GM12891 (cell line): ENCODE measurements at regions not wholly inside any gene's neighbourhood (a gene's known extent, or its start where the extent isn't known, plus 50 kb on each side); places are given as distances from the start of the nearest gene placed in this dataset.
"Not testable (repeated sequence)": the region's sequence is repeated elsewhere in the genome, so short reads cannot be mapped to it uniquely, and the experiment has no call there.

Source experiments
- PAX5 ChIP-seq: IDR thresholded peaks from 2 replicates; pipeline ENCODE4 v1.6.1; 2011; ENCODE audit warnings: low read length, moderate library complexity, mild to moderate bottlenecking; ENCODE audit not compliant: insufficient read depth, severe bottlenecking
- POLR2A ChIP-seq: IDR thresholded peaks from 2 replicates; pipeline ENCODE4 v1.6.1; 2011; ENCODE audit warnings: low read depth, low read length, control low read depth
- POLR2AphosphoS5 ChIP-seq: IDR thresholded peaks from 2 replicates; pipeline ENCODE4 v1.6.1; 2011; ENCODE audit warnings: low read depth, low read length, control low read depth
- POU2F2 ChIP-seq: IDR thresholded peaks from 2 replicates; pipeline ENCODE4 v1.6.1; 2011; ENCODE audit warnings: low read depth, mild to moderate bottlenecking, control low read depth, low read length, moderate library complexity
- SPI1 ChIP-seq: IDR thresholded peaks from 2 replicates; pipeline ENCODE4 v1.6.1; 2011; ENCODE audit warnings: low read depth, low read length, control low read depth
- TAF1 ChIP-seq: IDR thresholded peaks from 2 replicates; pipeline ENCODE4 v1.6.1; 2011; ENCODE audit warnings: low read depth, low read length, control low read depth

DNA sequence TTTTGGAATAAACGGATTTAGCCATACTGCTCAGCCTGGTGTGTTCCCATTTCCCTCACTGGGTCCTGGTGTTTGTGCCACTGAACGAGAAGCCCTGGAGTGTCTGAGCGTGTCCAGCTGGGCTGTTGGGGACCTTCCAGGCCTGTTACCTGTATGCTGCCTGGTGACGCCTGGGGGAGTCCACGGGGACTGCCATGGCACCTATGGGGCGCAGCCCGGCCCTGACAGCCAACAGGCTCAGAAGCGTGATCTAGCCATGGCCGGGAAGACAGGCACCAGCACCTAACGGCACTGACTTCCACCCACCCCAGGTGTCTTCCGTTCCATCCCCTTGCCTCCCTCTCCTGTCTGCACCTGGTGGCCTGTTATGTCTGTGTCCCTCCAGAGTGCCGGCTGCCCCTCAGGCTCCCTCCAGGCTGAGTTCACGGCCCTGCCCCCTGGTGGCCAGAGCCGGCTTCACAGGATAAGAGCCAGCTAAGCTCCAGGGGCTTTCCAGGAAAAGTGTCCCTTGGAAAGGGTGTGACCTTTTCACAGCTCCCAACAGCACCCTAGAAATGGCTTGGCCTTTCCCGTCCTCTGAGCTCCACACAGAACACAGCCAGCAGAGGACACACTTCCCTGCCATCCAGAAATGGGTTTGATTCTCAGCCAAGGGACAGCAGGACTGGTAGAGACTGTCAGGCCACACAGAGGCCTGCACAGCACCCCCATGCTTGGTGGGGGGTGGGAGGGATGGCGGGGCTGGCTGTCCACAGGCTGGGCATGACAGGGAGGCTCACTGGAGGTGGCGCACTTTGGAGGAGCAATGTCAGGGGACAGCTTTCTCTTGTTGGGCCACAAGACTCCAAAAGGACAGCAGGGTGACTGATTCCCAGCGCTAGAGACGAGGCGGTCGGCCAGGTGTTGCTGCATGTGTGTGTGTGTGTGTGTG is 64.0 kb upstream of the LYSMD4 start:
- TF ChIP-seq POLR2A, POLR2AphosphoS5, TAF1, SPI1, PAX5, POU2F2: not testable (repeated sequence)
